A549 (cell line): ENCODE measurements at regions not wholly inside any gene's neighbourhood (a gene's known extent, or its start where the extent isn't known, plus 50 kb on each side); places are given as distances from the start of the nearest gene placed in this dataset.

Experiments
- ATAC-seq, 2 experiments: fragments of 200-7000 bp in 1 of 2; fragments of >200 bp in 1 of 2; cut with Nextera tagmentation in 1 of 2; cut with Tn5 transposase in 1 of 2; 3 replicates each; pipeline versions ENCODE4 v1.8.0 to v1.9.1; 2018 to 2020; ENCODE audit warnings: mild to moderate bottlenecking in 1 of 2, moderate library complexity in 1 of 2
- CTCF ChIA-PET: fragments of 300-600 bp; sonication (Branson Sonifier 250); formaldehyde crosslinking; extraction: SDS; loops from one replicate; lab custom pipeline; 2021; ENCODE audit warnings: antibody characterized with exemption, inconsistent platforms; lab: Yijun Ruan, JAX
- POLR2A ChIA-PET: fragments of 350-600 bp; formaldehyde crosslinking; extraction: SDS; loops from one replicate; lab custom pipeline; 2021; ENCODE audit warnings: antibody characterized with exemption, inconsistent platforms; lab: Yijun Ruan, JAX
- DNase-seq, 2 experiments: peaks; one replicate each; pipeline versions ENCODE4 v3.0.0 to v3.0.0-alpha.2; 2011 to 2016; ENCODE audit warnings: low read depth in 1 of 2, low spot score in 1 of 2
- FAIRE-seq: peaks from 2 replicates; lab custom pipeline; 2011; peaks lifted over from hg19 to GRCh38; lab: Jason Lieb, UNC
- H3K27ac ChIP-seq, 2 experiments: fragments of >200 bp; sonication (Bioruptor Twin); formaldehyde crosslinking; 3 replicates each; pipeline ENCODE4 v1.5.1; 2016 to 2017
- H3K4me1 ChIP-seq: fragments of >200 bp; sonication (Bioruptor Twin); formaldehyde crosslinking; 3 replicates; pipeline ENCODE4 v1.6.1; 2016
- H3K4me2 ChIP-seq: fragments of >200 bp; sonication (Bioruptor Twin); formaldehyde crosslinking; 3 replicates; pipeline ENCODE4 v1.6.1; 2016
- H3K4me3 ChIP-seq: fragments of >200 bp; sonication (Bioruptor Twin); formaldehyde crosslinking; 3 replicates; pipeline ENCODE4 v1.5.1; 2016
- H3K9me3 ChIP-seq: fragments of >200 bp; sonication (Bioruptor Twin); formaldehyde crosslinking; 3 replicates; pipeline ENCODE4 v1.6.1; 2016
- CBX2 ChIP-seq: fragments of 200-600 bp; sonication (generic); IDR thresholded peaks from 2 replicates; pipeline ENCODE4 v1.6.1; 2016; ENCODE audit warnings: low read depth, mild to moderate bottlenecking, borderline replicate concordance
- CBX8 ChIP-seq: fragments of 200-600 bp; sonication (generic); IDR thresholded peaks from 2 replicates; pipeline ENCODE4 v1.6.1; 2016
- CEBPB ChIP-seq, 2 experiments: fragments of >200 bp in 1 of 2; sonication (Bioruptor Twin) in 1 of 2; formaldehyde crosslinking in 1 of 2; IDR thresholded peaks; 2 replicates each; pipeline ENCODE4 v1.6.1; 2012 to 2016
- EHF ChIP-seq: fragments of 250-450 bp; sonication (Bioruptor Pico); IDR thresholded peaks from 2 replicates; pipeline ENCODE4 v1.5.0; 2020; ENCODE audit warnings: mild to moderate bottlenecking
- HDAC2 ChIP-seq: fragments of 200-600 bp; sonication (generic); IDR thresholded peaks from 2 replicates; pipeline ENCODE4 v1.6.1; 2016
- JUN ChIP-seq, 2 experiments: fragments of >200 bp; sonication (Bioruptor Twin); formaldehyde crosslinking; IDR thresholded peaks; 2 replicates in 1 of 2; 3 replicates in 1 of 2; pipeline ENCODE4 v1.6.1; 2016 to 2017
- KDM5A ChIP-seq: fragments of 200-600 bp; sonication (generic); IDR thresholded peaks from 2 replicates; pipeline ENCODE4 v1.6.1; 2016; ENCODE audit warnings: antibody characterized with exemption, mild to moderate bottlenecking
- MAFK ChIP-seq: fragments of 450-650 bp; IDR thresholded peaks from 2 replicates; pipeline ENCODE4 v1.6.1; 2014; ENCODE audit not compliant: partially characterized antibody
- MAZ ChIP-seq: fragments of 150-350 bp; IDR thresholded peaks from 2 replicates; pipeline ENCODE4 v1.6.1; 2014; ENCODE audit warnings: antibody characterized with exemption, low read depth, low read length, borderline replicate concordance
- NPAS2 ChIP-seq: fragments of 250-450 bp; sonication (Bioruptor Pico); IDR thresholded peaks from 2 replicates; pipeline ENCODE4 v1.8.0; 2022; ENCODE audit warnings: mild to moderate bottlenecking, moderate library complexity, borderline replicate concordance
- RAD21 ChIP-seq, 2 experiments: fragments of >200 bp in 1 of 2; sonication (Bioruptor Twin) in 1 of 2; formaldehyde crosslinking in 1 of 2; IDR thresholded peaks in 1 of 2; conservative IDR thresholded peaks in 1 of 2; 2 replicates in 1 of 2; 3 replicates in 1 of 2; pipeline ENCODE4 v1.6.1; 2012 to 2018; ENCODE audit warnings: inconsistent platforms in 1 of 2
- RARB ChIP-seq: fragments of 250-450 bp; sonication (Bioruptor Pico); IDR thresholded peaks from 2 replicates; pipeline ENCODE4 v1.8.0; 2021; ENCODE audit warnings: mild to moderate bottlenecking, moderate library complexity
- RNF2 ChIP-seq: fragments of 200-600 bp; sonication (generic); IDR thresholded peaks from 2 replicates; pipeline ENCODE4 v1.6.1; 2016; ENCODE audit warnings: low read depth, mild to moderate bottlenecking, antibody characterized with exemption, moderate library complexity, borderline replicate concordance
- SREBF2 ChIP-seq: fragments of 450-650 bp; IDR thresholded peaks from 2 replicates; pipeline ENCODE4 v1.6.1; 2014; ENCODE audit warnings: mild to moderate bottlenecking, moderate library complexity
- ZSCAN20 ChIP-seq: fragments of 250-450 bp; sonication (Bioruptor Pico); IDR thresholded peaks from 2 replicates; pipeline ENCODE4 v1.8.0; 2022; ENCODE audit warnings: mild to moderate bottlenecking, moderate library complexity
- WGBS: methylation state at CpG from one replicate; pipeline ENCODE4 v1.1.6; 2017; ENCODE audit errors: missing lambda C conversion rate; 5-methylcytosine and 5-hydroxymethylcytosine counted together
- TF ChIP-seq, protein P1 (sequence below): fragments of 200-600 bp; sonication (generic); IDR thresholded peaks from 2 replicates; pipeline ENCODE4 v1.6.1; 2016; ENCODE audit warnings: antibody characterized with exemption, mild to moderate bottlenecking, moderate library complexity
- TF ChIP-seq, protein P2 (sequence below): fragments of >200 bp; sonication (Bioruptor Twin); formaldehyde crosslinking; IDR thresholded peaks from 3 replicates; pipeline ENCODE4 v1.5.1; 2016
- TF ChIP-seq, protein P3 (sequence below): fragments of 250-450 bp; sonication (Bioruptor Pico); IDR thresholded peaks from 2 replicates; pipeline ENCODE4 v1.5.0; 2020; ENCODE audit warnings: low read depth, mild to moderate bottlenecking, moderate library complexity
- TF ChIP-seq, protein P4 (sequence below): IDR thresholded peaks from 2 replicates; pipeline ENCODE4 v1.6.1; 2012; ENCODE audit warnings: low read depth, borderline replicate concordance

DNA sequence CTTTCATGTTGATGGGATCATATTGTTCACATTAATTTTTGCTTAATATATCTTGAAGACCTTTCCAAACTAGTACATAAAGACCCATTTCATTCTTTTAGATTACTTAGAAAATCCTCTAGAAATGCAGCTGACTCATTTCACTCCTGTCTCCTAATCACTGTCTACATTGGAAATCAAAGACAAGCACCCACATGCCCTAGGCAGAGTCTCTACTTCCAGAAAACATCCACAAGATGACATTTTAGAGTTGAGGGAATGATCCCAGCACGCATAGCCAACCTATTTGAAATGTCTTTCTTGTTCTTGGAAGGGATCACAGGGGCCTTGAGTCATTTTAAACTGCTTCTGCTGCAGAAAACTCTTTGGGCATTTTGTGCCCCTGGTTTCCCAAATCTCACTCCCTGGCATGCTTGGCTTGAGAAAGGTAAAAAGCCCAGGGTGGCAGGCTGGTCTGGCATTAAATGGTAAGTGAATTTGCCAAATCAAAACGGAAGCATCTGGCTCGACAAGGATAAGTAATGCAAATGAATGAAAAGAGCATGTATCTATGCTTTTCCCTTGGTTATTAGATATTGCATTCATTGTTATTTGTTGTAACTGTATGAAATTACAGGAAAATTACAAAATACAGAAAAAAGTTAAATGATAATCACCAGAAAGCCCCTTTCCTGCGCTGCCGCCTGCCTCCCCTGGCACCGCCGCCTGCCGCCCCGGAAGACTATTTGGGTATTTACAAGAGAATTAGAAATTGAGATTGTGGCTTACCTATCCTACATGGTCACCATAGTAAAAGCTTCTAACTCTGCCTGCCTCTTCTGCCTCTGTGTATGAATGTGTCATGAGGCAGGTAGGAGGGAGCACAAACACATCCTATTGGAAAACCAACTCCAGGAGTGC is 225.3 kb downstream of the PTEN start:
- ChIA-PET POLR2A (no interaction called here), CTCF (interaction anchor here (0.5 kb wide), 1 partner anchor 242 kb away, joined by 4 read pairs; no protein-coding TSS in a partner anchor)
- H3K4me2 ChIP-seq: no peak overlapping the region
- WGBS: 82% methylated on average over 9 of the region's 9 CpGs
- no peaks in the 10 kb centered on the region for H3K9me3 ChIP-seq
- FAIRE-seq: no peak
- no peak for DNase-seq
- H3K27ac ChIP-seq: no peak overlapping the region
- no peak for ATAC-seq
- TF ChIP-seq JUN (IDR thresholded peaks at IDR 0.05) (no peak), SREBF2 (no peak), NPAS2 (CRISPR knock-in tag) (no peak), RNF2 (no peak), CEBPB (IDR thresholded peaks at IDR 0.05) (no peak), KDM5A (no peak), CBX8 (no peak), RAD21 (conservative IDR thresholded peaks at IDR 0.05 in 1 of 2, IDR thresholded peaks at IDR 0.05 in 1 of 2) (no peak), EHF (CRISPR knock-in tag) (no peak), MAZ (no peak), HDAC2 (no peak), ZSCAN20 (CRISPR knock-in tag) (no peak), RARB (CRISPR knock-in tag) (no peak), CBX2 (no peak)
- TF ChIP-seq, protein P1, sequence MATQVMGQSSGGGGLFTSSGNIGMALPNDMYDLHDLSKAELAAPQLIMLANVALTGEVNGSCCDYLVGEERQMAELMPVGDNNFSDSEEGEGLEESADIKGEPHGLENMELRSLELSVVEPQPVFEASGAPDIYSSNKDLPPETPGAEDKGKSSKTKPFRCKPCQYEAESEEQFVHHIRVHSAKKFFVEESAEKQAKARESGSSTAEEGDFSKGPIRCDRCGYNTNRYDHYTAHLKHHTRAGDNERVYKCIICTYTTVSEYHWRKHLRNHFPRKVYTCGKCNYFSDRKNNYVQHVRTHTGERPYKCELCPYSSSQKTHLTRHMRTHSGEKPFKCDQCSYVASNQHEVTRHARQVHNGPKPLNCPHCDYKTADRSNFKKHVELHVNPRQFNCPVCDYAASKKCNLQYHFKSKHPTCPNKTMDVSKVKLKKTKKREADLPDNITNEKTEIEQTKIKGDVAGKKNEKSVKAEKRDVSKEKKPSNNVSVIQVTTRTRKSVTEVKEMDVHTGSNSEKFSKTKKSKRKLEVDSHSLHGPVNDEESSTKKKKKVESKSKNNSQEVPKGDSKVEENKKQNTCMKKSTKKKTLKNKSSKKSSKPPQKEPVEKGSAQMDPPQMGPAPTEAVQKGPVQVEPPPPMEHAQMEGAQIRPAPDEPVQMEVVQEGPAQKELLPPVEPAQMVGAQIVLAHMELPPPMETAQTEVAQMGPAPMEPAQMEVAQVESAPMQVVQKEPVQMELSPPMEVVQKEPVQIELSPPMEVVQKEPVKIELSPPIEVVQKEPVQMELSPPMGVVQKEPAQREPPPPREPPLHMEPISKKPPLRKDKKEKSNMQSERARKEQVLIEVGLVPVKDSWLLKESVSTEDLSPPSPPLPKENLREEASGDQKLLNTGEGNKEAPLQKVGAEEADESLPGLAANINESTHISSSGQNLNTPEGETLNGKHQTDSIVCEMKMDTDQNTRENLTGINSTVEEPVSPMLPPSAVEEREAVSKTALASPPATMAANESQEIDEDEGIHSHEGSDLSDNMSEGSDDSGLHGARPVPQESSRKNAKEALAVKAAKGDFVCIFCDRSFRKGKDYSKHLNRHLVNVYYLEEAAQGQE: no peak
- TF ChIP-seq, protein P2, sequence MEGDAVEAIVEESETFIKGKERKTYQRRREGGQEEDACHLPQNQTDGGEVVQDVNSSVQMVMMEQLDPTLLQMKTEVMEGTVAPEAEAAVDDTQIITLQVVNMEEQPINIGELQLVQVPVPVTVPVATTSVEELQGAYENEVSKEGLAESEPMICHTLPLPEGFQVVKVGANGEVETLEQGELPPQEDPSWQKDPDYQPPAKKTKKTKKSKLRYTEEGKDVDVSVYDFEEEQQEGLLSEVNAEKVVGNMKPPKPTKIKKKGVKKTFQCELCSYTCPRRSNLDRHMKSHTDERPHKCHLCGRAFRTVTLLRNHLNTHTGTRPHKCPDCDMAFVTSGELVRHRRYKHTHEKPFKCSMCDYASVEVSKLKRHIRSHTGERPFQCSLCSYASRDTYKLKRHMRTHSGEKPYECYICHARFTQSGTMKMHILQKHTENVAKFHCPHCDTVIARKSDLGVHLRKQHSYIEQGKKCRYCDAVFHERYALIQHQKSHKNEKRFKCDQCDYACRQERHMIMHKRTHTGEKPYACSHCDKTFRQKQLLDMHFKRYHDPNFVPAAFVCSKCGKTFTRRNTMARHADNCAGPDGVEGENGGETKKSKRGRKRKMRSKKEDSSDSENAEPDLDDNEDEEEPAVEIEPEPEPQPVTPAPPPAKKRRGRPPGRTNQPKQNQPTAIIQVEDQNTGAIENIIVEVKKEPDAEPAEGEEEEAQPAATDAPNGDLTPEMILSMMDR: no peak
- TF ChIP-seq, protein P3, sequence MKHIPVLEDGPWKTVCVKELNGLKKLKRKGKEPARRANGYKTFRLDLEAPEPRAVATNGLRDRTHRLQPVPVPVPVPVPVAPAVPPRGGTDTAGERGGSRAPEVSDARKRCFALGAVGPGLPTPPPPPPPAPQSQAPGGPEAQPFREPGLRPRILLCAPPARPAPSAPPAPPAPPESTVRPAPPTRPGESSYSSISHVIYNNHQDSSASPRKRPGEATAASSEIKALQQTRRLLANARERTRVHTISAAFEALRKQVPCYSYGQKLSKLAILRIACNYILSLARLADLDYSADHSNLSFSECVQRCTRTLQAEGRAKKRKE: no peak
- H3K4me1 ChIP-seq: no peaks in the 10 kb centered on the region
- no peak overlapping the region for H3K4me3 ChIP-seq

DNA sequence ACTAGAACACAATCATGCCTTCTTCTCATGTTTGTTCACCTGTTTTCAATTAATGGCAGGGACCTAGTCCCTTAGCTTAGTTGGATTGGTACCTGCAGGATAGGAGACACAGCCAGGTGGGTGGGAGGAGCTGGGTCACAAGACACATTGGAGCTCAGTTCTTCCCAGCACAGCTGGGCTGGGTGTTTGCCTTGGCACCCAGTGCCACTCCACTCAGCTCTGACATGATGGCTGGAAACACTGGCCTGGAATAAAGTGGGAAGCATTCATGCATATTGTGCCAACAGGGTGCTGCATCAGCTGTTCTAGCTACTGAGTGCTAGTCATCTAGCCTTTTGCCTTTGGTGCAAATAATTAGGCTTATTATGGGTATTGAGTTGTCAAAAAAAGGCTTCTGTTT is 226.1 kb downstream of the PTEN start:
- FAIRE-seq: no peak
- H3K4me2 ChIP-seq: no peak overlapping the region
- no peaks in the 10 kb centered on the region for H3K4me1 ChIP-seq
- no peak for ATAC-seq
- H3K27ac ChIP-seq: no peak overlapping the region
- TF ChIP-seq, protein P4, sequence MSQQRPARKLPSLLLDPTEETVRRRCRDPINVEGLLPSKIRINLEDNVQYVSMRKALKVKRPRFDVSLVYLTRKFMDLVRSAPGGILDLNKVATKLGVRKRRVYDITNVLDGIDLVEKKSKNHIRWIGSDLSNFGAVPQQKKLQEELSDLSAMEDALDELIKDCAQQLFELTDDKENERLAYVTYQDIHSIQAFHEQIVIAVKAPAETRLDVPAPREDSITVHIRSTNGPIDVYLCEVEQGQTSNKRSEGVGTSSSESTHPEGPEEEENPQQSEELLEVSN: no peak
- TF ChIP-seq MAFK (no peak), CBX8 (no peak), RAD21 (conservative IDR thresholded peaks at IDR 0.05 in 1 of 2, IDR thresholded peaks at IDR 0.05 in 1 of 2) (no peak)
- TF ChIP-seq, all 56 proteins: peak for 0
- ChIA-PET POLR2A (no interaction called here), CTCF (interaction anchor here (0.5 to 1.5 kb wide), 3 partner anchors 8 to 243 kb away, joined by 3 to 5 read pairs (median 4); no protein-coding TSS in a partner anchor)
- DNase-seq: no peak
- no peak overlapping the region for H3K4me3 ChIP-seq
- no peaks in the 10 kb centered on the region for H3K9me3 ChIP-seq
